ENCODE measurements at regions not wholly inside any gene's neighbourhood (a gene's known extent, or its start where the extent isn't known, plus 50 kb on each side); places are given as distances from the start of the nearest gene placed in this dataset.

GRCh38 chr12:102321305-102322082 is 123.9 kb upstream of the PMCH start (continued):
- TF ChIP-seq CTCF (IDR thresholded peaks at IDR 0.05; ENCODE audit: control extremely low read depth in 1 of 3, insufficient read depth in 1 of 3, low read depth in 1 of 3, low read length in 3 of 3) (no peak), SP2 (IDR thresholded peaks at IDR 0.05; ENCODE audit: low read length) (no peak), SIRT6 (IDR thresholded peaks at IDR 0.05; ENCODE audit: low read length) (no peak), CBX8 (IDR thresholded peaks at IDR 0.05; ENCODE audit: borderline replicate concordance, low read depth, low read length) (no peak), SAP30 (IDR thresholded peaks at IDR 0.05; ENCODE audit: insufficient read depth, insufficient replicate concordance, low read length) (no peak), ATF3 (IDR thresholded peaks at IDR 0.05; ENCODE audit: insufficient read depth, low read depth, low read length) (no peak), TCF12 (IDR thresholded peaks at IDR 0.05; ENCODE audit: low read depth, low read length) (no peak), CREB1 (IDR thresholded peaks at IDR 0.05) (no peak), SRF (IDR thresholded peaks at IDR 0.05; ENCODE audit: low read depth, low read length) (no peak), NRF1 (IDR thresholded peaks at IDR 0.05; ENCODE audit: low read depth, low read length) (no peak), POLR2AphosphoS5 (IDR thresholded peaks at IDR 0.05; ENCODE audit: low read depth, low read length) (no peak)
